B cell (primary cell): ENCODE measurements at regions not wholly inside any gene's neighbourhood (a gene's known extent, or its start where the extent isn't known, plus 50 kb on each side); places are given as distances from the start of the nearest gene placed in this dataset.

Experiments
- CTCF ChIP-seq: fragments of 200-600 bp; IDR thresholded peaks from one replicate; pipeline ENCODE4 v1.8.0; 2022; ENCODE audit warnings: antibody characterized with exemption, mild to moderate bottlenecking
- EZH2 ChIP-seq: IDR thresholded peaks from 2 replicates; pipeline ENCODE4 v1.6.1; 2012; ENCODE audit warnings: borderline replicate concordance, low read depth, mild to moderate bottlenecking, moderate library complexity, low read length; ENCODE audit not compliant: insufficient read depth, poor library complexity, severe bottlenecking

GRCh38 chr16:5315914-5316313, 218.3 kb upstream of the EEF2KMT start:
- TF ChIP-seq EZH2, result no peak
- TF ChIP-seq CTCF, result no peak
